ENCODE measurements at regions not wholly inside any gene's neighbourhood (a gene's known extent, or its start where the extent isn't known, plus 50 kb on each side); places are given as distances from the start of the nearest gene placed in this dataset.
"Not testable (repeated sequence)": the region's sequence is repeated elsewhere in the genome, so short reads cannot be mapped to it uniquely, and the experiment has no call there.

- intact Hi-C loops (cut with DNase I), result no loop called here
These were observed 1494.7 kb downstream of the SUCLG1 start for GRCh38 chr2:82964341-82964740.

GRCh38 chr2:82959727-82960126 lies 1499.4 kb downstream of the SUCLG1 start:
- DNase-seq (ENCODE audit: low spot score) (no peak), ATAC-seq (no peak)
- intact Hi-C loops (cut with DNase I), result no loop called here

More at GRCh38 chr2:82964341-82964740, 1494.7 kb downstream of the SUCLG1 start:
- ATAC-seq (no peak), DNase-seq (ENCODE audit: low spot score) (no peak)

GRCh38 chr2:82954868-82955267 lies 1504.2 kb downstream of the SUCLG1 start:
- DNase-seq (ENCODE audit: low spot score) (no peak), ATAC-seq (no peak)
- intact Hi-C loops (cut with DNase I), result no loop called here

DNA sequence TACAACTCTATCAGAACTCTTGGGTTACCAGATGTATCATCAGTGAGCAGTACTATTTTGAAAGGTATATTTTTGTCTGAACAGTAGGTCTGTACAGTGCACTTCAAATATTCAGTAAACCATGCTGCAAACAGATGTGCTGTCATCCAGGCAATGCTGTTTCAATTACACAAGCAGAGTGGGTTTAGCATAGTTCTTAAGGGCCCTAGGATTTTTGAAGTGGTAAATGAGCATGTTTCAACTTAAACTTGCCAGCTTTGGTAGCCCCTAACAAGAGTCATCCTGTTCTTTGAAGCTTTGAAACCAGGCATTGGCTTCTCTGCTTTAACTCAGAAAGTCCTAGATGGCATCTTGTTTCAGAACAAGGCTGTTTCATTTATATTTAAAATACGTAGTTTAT lies 1519.9 kb downstream of the SUCLG1 start:
- no peak for ATAC-seq
- intact Hi-C loops (cut with DNase I), result no loop called here
- DNase-seq (ENCODE audit: low spot score), result no peak

DNA sequence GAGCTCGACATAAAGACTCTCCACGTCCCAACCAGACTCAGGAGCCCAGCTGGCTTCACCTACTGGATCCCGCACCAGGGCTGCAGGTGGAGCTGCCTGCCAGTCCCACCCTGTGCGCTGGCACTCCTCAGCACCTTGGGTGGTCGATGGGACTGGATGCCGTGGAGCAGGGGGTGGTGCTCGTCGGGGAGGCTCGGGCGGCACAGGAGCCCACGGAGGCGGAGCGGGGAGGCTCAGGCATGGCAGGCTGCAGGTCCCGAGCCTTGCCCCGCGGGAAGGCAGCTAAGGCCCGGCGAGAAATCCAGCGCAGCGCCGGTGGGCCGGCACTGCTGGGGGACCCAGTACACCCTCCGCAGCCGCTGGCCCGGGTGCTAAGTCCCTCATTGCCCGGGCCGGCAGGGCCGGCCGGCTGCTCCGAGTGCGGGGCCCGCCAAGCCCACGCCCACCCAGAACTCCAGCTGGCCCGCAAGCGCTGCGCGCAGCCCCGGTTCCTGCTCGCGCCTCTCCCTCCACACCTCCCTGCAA lies 1520.7 kb downstream of the SUCLG1 start:
- ATAC-seq; DNase-seq (ENCODE audit: low spot score); intact Hi-C loops (cut with DNase I): not testable (repeated sequence)

DNA sequence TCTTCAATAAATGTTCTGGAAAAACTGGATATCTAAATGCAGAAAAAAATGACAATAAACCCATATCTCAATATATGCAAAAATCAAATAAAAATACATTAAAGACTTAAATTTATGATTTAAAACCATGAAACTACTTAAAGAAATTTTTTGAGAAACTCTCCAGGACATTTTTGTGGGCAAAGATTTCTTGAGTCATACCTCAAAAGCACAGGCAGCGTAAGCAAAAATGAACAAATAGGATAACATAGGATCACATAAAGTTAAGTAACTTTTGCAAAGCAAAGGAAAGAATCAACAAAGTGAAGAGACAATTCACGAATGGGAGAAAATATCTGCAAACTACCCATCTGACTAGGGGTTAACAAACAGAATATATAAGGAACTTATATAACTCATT lies 1545.5 kb downstream of the SUCLG1 start:
- no peak for ATAC-seq
- intact Hi-C loops (cut with DNase I), result no loop called here
- DNase-seq (ENCODE audit: low spot score), result no peak

- intact Hi-C loops (cut with DNase I), result no loop called here
- ATAC-seq, result no peak
These were observed 1563.0 kb downstream of the SUCLG1 start for GRCh38 chr2:82896117-82896516.

GRCh38 chr2:82893190-82893589 lies 1565.9 kb downstream of the SUCLG1 start:
- intact Hi-C loops (cut with DNase I), result no loop called here
- no peak for DNase-seq (ENCODE audit: low spot score)
- no peak for ATAC-seq

More at GRCh38 chr2:82896117-82896516, 1563.0 kb downstream of the SUCLG1 start:
- DNase-seq (ENCODE audit: low spot score), result no peak

- DNase-seq (ENCODE audit: low spot score) (no peak), ATAC-seq (no peak)
- intact Hi-C loops (cut with DNase I), result no loop called here
These were observed 1579.3 kb downstream of the SUCLG1 start for GRCh38 chr2:82879803-82880202.

- DNase-seq (ENCODE audit: low spot score) (no peak), ATAC-seq (no peak)
- intact Hi-C loops (cut with DNase I), result no loop called here
These were observed 1583.2 kb downstream of the SUCLG1 start for GRCh38 chr2:82875858-82876257.

DNA sequence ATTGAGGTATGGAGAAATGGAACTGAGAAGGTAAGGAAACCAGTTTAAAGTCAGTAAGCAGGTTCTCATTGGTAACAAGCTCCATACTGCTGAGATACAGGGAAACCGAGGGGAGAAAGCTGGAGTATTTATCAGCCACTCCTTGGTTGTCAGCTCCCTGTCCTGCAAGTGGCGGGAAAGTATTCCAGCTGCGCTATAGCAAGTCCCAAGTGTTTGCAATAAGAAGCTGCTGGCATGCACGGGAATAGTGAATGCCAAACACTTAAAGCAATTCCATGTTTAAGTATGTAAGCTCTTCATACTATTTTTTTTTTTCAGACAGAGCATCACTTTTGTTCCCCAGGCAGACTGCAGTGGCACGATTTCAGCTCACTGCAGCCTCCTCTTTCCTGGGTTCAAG lies 1601.1 kb downstream of the SUCLG1 start:
- ATAC-seq, result no peak
- intact Hi-C loops (cut with DNase I), result no loop called here
- no peak for DNase-seq (ENCODE audit: low spot score)

GRCh38 chr2:82853299-82853698 lies 1605.8 kb downstream of the SUCLG1 start:
- intact Hi-C loops (cut with DNase I), result no loop called here
- no peak for DNase-seq (ENCODE audit: low spot score)

DNA sequence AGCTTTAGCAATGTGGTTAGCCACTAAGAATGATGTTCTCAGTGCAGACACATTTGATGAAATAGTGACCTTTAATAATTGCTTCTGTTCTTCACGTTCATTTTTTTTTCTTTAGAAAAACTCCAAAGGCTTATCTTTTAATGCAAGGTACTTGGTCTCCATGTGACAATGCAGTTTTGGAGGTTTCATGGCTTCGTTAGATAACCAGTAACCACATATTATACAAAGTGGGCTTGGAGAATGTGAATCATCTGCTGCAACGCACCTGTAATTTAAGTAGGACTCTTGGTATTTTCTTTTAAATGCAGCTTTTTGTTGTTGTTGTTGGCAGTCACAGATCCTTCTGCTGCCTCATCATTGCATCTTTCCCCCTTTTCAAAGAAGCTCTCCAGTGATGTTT lies 1606.3 kb downstream of the SUCLG1 start:
- no peak for DNase-seq (ENCODE audit: low spot score)
- ATAC-seq, result no peak
- intact Hi-C loops (cut with DNase I), result no loop called here

More at GRCh38 chr2:82853299-82853698, 1605.8 kb downstream of the SUCLG1 start:
- ATAC-seq, result no peak

- DNase-seq (ENCODE audit: low spot score) (no peak), ATAC-seq (no peak)
- intact Hi-C loops (cut with DNase I), result no loop called here
These were observed 1610.8 kb downstream of the SUCLG1 start for GRCh38 chr2:82848285-82848684.

DNA sequence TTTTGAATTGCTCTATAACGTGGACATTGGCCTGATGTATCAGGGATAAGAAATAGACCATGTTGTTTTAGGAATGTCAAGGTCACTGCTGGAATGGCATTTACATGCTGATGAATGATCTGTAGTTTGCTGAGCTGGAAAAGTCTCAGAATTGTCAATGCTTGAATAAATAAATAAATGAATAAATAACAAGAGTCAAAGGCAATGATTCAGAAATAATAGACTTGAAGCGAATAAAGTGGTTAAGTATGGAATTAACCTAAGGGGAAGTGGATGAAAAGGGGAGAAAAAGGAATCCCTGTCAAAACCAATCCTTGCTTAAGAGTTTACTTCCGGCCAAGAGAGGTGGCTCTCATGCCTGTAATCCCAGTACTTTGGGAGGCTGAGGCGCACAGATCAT lies 1620.0 kb downstream of the SUCLG1 start:
- DNase-seq (ENCODE audit: low spot score), result no peak
- no peak for ATAC-seq
- intact Hi-C loops (cut with DNase I), result no loop called here

GRCh38 chr2:82837588-82838304 lies 1621.3 kb downstream of the SUCLG1 start:
- ATAC-seq (no peak), DNase-seq (ENCODE audit: low spot score) (no peak)
- intact Hi-C loops (cut with DNase I), result no loop called here

GRCh38 chr2:82834893-82835292 lies 1624.2 kb downstream of the SUCLG1 start:
- intact Hi-C loops (cut with DNase I), result no loop called here
- DNase-seq (ENCODE audit: low spot score) (no peak), ATAC-seq (no peak)

DNA sequence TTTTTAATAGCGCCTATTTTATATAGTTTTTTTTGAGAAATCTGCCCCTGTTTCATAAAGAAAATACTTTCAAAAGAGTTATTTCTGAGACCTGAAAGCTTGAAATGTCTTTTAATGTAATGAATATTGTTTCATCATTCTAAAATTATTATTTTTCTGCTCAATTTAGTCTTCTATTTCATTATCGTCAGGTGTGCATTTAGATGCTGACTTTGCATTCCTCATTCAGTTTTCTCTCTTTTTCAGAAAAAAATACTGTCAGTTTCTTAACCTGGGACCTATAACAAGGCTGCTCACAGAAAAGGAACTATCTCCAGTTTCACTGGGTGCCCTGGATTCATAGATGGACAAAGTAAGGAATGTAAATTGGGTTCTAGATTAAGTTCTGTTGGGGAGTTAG lies 1631.7 kb downstream of the SUCLG1 start:
- intact Hi-C loops (cut with DNase I), result no loop called here
- ATAC-seq (no peak), DNase-seq (ENCODE audit: low spot score) (no peak)

- intact Hi-C loops (cut with DNase I), result no loop called here
- no peak for ATAC-seq
- no peak for DNase-seq (ENCODE audit: low spot score)
These were observed 1632.6 kb downstream of the SUCLG1 start for GRCh38 chr2:82826437-82826836.

DNA sequence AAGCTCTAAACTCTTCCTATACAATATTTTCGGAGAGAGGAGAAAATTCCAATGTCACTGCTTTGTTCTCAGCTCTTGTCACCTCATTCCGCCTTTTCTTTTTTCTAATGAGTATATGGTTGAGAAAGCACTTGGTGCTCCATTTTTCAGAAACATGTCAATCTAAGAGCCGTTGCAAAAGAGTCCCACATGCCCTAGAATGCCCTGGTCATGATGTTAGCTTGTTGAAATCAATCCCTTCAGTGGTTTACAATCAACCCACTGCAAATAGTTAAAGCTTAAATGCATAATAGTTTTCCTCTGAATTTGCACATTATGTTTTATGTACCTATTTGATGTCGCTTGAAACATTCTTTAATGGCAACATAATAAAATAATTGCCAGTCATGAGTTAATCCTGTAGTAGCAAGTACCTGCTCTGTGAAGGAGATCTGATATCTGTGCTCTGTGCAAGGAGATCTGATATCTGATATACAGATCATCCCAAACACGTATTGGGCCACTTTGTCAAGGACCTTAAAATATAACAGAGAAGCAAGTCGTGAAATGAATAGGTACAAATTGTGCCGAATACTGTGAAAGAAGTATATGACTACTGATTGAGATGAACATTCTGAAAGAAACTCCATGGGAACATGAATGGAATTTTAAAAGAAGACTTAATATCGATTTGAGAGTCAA lies 1633.5 kb downstream of the SUCLG1 start:
- DNase-seq (ENCODE audit: low spot score), result no peak
- intact Hi-C loops (cut with DNase I), result no loop called here
- no peak for ATAC-seq
